ENCODE measurements at regions not wholly inside any gene's neighbourhood (a gene's known extent, or its start where the extent isn't known, plus 50 kb on each side); places are given as distances from the start of the nearest gene placed in this dataset.

DNA sequence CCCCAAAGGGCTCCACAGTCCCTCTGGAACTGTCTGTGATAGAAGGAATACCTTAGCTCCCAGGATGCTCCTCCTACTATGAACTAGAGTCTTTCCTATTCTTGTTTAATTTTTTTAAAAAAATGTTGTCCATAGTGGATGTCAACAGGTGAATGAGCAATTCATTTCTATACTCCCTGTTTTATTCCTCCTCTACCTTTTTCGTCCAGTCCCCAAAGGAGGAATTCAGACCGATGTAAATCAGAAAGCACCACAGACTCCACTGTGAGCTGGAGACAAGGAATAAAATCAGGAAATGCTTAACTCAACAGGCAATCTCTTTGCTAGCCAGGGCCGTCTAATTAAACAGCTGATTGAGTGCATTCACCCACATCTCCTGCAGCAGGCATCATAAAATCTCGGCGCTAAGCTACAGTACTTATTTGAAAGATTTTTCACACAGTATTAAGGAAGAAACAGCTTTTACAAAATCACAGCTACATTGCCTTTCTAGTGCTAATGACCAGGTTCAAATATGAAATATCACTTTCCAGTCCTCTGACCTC is 381.6 kb downstream of the SIPA1L2 start:
- DNase-seq (ENCODE audit: low read depth), result no peak

DNA sequence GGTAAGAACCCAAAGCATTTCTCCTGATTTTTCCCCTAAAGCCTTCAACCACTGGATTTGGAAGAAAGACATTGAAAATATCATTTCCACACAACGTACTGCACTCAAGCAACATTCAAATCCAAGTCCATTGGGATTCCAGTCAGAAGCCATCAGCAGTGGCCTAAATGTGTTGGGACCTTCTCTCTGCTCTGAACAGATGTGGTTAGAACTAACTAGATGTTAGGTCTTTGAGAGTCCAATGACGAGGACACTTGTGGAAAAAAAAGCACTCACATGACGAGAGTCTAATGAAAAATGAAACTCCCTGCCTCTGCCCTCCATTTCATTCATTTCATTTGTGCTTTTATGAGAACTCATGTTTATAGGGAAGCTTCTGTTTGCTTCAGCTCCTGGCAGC is 382.3 kb downstream of the SIPA1L2 start:
- no peak for DNase-seq (ENCODE audit: low read depth)

DNA sequence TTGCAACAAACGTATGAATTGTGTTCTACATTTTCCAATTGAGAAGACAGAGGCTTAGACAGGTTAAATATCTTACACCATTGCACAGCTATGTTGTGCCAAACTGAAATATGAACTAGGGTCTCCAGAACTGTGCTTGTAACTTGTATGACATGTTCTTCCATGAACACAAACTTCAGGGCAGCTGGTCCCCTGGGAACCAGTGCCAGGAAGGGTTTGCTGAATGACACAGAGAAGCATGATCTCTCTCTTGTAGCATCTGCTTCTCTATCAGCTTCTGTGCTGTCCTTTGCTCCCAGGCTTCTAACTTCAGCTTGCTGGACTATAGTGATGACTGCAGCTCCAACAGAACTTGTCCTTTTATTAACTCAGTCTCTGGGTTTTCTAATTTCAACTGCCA is 385.5 kb downstream of the SIPA1L2 start:
- DNase-seq (ENCODE audit: low read depth), result no peak

DNA sequence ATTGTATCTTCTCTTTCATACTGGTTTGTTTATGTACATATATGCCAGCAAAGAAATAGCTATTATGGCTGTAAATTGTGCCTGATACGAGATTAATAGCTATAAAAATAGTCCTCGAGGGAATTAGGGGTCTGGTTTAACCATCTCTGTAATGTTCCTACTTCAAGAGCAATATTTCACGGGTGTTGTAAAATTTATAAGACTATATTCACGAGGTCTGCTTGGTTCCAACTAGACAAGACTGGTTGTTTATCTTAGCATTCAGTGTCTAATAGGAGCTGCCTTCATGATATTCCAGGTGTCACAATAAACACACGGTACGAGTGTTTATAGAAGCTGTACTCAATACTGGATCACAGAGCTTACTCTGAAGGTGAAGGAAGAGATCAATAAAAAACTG is 389.9 kb downstream of the SIPA1L2 start:
- no peak for DNase-seq (ENCODE audit: low read depth)

DNA sequence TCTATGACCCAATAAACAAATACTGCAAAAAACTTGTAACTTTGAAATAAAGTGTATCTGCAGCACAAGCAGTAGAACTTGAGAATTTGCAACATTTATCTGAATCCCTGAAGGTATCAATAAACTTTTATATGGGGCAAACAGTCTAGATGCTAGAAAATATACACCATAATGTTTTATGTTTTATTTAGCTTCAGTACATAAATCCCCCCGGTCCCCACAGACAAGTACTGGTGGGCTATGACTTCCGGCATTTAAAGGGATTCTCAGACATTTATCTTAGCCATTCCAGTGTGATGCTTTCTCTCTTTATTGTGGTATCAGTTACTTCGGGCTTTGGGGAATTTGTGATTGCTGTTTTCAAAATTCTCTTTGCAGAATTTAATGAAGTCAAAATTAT is 390.4 kb downstream of the SIPA1L2 start:
- DNase-seq (ENCODE audit: low read depth), result no peak

DNA sequence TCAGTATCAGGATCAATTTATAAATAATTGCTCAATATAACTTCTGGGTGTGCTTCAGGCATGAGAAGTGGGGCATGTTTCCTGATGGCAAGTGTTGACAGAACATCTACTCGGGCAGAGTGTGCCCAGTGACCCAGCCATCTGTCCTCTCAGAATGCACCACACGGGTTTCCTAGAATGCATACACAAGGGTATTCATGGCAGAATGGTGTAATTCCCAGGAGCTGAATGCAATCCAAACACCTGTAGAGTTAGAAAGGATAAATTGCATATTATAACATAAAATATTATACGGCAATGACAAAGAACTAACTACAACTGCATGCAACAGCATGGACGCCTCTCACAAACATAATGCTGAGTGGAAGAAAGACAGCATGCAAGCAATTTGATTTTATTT is 391.9 kb downstream of the SIPA1L2 start:
- no peak for DNase-seq (ENCODE audit: low read depth)

DNA sequence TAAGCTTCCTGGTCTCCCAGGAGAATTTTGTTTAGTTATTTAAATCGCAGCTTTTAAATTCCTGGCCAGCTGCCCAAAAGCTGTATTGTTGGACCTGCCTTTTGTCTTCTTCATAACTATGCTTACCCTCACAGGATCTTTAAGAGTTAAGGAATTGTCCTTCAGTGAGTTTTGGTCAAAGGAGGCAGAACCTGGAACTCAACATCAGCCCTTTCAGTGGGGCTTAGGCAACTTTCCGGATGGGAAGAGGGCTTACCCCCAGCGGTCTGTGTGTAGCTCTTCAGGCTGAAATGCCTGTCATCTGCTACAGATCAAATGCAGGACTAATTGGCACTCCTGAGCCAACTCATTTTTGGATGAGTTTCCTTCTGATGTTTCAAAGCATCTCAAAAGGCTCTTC is 402.6 kb downstream of the SIPA1L2 start:
- peak; percentile 29 for DNase-seq (ENCODE audit: low read depth)

DNA sequence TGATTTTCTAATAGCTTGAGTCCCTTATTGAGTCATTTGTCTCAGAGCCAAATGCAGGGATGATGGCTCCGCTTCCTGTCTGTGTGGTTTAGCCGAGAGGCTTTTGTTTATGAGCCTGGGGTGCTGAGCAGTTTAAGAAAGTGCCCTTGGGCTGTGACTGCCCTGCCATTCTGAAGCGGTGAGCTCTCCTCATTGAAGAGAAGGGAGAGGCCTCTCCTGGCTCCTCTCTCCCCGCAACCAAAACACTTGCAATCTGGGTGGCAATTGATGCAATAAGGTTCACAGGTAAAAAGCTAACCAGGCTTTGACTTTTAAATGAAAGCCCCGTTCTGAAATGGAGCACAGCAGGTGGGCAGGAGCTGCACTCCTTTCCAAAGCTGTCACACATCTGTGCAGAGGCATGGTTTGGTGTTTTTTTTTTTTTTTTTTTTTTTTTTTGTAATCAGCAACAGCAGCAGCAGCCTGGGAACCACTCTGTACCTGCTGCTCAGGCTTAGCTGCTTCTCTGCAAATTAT is 403.7 kb downstream of the SIPA1L2 start:
- DNase-seq (ENCODE audit: low read depth), result peak; percentile 72

DNA sequence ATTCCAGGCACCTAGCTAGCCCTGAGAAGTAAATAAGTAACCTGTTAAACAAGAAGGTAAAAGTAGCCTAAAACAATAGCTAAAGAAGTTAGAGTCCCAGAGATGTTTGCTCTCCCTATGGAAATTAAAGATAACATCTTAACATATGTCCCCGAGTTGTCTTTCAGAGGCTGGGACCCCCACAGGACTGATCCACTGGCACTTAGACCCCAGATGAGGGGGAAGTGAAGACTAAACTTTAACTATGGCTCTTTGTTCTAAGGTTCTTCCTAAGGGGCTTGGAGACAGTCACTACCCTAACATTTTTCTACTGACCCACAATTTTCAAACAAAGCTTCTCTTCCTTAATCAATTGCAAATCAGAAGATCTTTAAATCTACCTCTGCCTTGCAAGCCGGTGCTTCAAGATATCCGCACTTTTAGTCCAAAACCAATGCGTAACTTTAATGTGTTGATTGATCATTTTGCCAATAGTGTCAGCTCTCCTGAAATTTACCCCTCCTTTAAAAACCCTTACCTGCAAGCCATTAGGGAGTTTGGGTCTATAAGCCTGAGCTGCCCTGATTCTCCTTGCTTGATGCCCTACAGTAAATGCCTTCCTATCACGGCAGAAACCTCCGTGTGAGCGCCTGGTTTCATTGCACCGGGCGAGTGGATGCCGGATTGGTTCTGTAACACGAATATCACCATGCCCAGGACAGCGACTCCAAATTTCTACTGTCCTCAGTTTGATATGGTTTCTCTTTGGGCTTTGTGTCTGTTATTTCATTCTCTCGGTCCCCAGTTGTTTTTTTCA is 404.4 kb downstream of the SIPA1L2 start:
- DNase-seq (ENCODE audit: low read depth), result no peak

DNA sequence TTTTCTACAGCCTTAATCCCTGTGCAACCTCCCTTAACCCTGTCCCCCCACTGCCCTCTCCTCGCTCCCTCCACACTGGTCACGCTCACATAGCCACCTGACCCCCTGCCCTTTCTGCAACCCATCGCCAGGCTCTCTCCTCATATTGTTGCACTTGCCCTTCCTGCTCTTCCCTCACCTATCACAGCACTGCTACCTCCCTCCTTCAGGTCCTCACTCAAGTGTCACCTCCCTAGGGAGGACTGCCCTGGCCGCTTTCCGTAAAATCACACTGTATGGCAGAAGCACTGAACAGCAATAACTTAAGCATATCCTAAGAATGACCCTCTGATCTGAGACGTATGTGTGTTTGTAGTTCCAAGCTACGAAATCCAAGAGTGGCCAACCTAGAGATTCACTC is 406.0 kb downstream of the SIPA1L2 start:
- no peak for DNase-seq (ENCODE audit: low read depth)

DNA sequence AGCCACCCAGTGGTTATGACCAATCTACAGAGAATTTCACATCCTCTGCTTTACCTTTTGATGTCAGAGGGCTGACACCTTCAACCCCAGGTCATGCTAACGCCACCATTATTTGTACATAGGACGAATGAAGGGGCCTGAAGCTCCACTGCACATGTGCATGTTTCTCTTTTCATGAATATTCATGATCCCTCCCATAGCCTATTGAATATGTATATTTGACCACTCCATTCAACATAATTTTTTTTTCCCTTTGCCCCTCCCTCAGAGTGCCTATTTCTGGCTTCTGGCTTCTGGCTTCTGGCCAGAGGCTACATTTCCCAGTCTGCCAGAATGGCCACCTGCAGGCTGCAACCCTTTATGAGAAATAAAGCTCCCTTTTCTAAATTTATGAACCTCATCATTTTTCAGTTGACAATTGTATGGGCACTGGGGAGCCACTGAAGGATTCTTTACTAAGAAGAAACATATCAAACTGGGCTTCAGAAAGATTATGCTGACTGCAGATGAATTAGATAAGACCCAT is 406.7 kb downstream of the SIPA1L2 start:
- no peak for DNase-seq (ENCODE audit: low read depth)

DNA sequence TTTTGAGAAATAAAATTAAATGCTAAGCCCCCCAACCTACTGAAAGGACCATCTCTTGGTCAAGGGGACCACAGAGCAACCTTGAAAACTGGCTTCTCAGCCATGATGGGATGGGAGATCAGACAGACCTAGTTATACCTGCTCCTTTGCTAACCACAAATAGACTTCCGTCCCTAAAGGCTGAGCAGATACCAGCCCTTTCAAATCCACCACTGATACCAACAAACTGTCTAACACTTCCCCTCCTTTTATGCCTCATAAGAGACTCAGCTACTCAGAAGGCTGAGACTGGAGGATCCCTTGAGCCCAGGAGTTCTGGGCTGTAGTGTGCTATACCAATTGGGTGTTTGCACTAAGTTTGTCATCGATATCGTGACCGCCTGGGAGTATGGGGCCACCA is 407.3 kb downstream of the SIPA1L2 start:
- no peak for DNase-seq (ENCODE audit: low read depth)

DNA sequence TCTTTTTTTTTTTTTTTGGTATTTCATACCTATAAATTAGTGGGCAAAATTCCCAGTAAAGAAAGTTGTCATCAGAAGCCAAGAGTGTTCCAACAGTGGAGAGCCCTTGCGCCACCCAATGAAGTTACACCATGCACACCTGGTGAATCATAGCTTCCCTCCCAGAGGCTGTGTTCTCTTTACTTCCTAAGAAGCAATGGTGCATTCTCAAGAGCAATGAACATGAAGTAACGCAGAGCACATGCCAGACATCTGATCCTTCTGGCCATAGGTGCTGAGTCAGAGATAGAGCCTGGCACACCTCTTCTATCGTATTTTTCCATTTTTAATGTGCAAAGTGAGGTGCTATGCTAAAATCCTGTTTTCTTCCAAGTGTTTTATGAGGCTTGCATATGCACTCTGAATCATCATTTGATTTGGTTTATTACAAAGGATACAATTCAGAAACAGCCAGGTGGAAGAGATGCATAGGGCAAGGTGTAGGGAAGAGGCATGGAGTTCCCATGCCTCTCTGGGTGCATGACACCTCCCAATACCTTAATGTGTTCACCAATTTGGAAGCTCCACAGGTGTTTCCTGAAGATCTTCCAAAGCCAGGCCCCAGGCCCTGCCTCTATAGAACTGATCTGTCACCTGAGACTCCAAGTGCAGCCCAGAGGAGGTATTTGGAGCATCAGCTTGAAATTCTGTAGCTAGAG is 408.0 kb downstream of the SIPA1L2 start:
- DNase-seq (ENCODE audit: low read depth), result no peak

DNA sequence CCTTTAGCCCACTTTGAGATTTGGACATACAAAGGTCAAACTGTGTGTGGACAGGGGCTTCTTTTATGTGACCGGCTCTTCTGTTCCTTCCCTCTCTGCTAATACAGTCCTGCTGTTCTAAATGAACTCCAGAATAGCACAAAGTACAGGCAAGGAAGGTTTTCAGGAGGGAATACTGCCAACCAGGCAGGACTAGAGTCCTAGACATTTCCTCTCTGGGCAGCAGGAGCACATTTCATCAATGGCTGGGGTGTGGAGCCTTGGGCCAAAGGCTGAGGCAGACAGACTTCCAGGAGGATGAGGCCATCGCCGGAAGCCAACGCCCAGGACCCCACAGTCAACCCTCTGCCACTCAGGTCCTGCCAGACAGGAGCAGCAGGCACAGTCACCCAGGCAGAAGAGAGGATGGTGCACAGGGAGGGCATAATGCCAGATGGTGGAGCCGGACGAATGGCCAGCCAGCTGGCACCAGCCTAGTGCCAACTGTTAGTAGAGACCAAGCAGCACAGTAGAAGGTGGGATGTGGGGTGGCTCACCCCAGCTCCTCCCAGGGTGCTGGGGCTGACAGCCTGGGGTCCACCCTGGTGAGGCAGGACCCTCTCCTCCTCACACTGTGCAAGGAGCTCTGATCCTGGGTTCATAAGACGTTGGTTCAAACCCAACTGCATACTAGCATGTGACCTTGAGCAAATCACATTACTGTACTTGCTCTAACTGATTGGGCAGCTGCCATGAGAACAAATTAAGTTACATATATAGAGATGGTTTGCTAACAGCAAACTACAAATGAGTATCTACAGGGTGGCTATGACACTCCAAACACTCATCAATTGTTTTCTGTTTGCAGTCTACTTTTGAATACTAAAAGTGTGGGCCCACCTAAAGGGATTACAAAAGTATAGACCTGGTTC is 410.7 kb downstream of the SIPA1L2 start:
- DNase-seq (ENCODE audit: low read depth), result no peak

DNA sequence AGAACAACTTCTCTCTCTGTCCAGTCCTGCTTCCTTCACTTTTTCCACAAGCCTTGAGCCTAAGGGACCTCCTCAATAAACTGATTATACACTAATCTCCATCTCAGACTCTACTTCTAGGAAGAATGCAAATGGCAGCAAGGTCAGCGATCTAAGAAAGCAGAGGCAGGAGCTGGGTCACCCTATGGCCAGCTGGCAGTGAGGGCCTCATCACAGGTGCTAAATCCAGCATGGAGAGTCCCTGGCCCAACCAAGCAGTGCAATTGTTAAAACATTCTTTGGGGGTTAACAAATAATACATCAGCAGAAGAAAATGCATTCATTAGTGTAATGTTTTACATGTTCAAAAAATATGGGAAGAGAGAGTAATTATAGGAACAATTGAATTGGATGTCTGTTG is 416.0 kb downstream of the SIPA1L2 start:
- DNase-seq (ENCODE audit: low read depth), result no peak

DNA sequence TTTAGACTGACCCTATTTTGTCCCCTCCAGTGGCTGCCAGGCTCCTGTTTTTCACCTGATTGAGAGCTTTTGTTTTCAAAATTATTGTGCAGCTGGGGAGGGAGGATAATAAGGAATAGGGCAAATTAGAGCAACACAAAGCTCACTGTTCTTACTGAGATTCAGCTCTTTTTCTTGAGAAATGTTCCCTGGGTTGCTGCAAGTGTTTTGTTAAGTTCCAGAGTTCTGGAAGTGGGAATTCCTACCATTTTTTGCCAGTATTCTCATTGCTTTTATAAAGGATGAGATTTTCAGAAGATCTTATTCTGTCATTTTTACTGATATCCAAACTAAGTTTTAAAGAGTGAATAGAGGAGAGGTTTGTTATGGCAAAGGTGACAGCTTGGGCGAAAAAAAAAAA is 417.7 kb downstream of the SIPA1L2 start:
- no peak for DNase-seq (ENCODE audit: low read depth)

DNA sequence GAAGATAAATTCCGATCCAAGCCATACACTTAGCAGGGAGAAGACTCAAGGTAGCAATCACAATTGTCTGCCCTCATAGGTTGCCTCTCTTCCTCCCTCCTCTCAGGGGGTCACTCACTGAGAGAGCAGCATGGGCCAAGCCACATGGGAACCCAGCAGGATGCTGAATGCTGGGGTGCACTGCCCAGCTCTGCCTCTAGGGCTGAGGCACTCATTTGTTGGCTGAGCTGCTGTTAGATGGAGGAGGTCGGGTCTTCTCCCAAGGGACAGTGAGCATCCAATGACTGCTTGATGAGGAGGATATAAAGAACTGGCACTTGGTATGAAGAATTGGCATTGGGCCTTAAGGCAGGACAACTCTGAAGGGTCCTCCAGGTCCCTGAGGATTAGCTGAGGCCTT is 418.8 kb downstream of the SIPA1L2 start:
- no peak for DNase-seq (ENCODE audit: low read depth)

DNA sequence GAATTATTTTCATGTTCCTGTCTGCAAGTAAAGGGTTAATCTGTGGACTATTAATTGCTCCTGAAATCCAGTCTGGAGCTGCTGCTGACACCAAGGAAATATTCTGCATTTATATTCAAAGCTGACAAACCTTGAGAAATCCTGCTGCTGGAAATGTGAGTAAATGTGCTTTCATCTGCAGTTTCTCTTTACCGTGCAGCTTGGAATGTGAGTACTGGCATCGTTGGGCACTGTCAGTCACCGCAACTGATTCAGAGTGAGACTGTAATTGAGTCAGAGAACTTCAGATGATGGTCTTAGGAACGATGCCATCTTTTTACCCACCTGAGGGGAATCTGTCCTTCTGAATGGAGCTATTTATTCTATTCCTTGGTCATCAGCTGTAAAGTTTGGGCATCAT is 420.6 kb downstream of the SIPA1L2 start:
- DNase-seq (ENCODE audit: low read depth), result no peak

DNA sequence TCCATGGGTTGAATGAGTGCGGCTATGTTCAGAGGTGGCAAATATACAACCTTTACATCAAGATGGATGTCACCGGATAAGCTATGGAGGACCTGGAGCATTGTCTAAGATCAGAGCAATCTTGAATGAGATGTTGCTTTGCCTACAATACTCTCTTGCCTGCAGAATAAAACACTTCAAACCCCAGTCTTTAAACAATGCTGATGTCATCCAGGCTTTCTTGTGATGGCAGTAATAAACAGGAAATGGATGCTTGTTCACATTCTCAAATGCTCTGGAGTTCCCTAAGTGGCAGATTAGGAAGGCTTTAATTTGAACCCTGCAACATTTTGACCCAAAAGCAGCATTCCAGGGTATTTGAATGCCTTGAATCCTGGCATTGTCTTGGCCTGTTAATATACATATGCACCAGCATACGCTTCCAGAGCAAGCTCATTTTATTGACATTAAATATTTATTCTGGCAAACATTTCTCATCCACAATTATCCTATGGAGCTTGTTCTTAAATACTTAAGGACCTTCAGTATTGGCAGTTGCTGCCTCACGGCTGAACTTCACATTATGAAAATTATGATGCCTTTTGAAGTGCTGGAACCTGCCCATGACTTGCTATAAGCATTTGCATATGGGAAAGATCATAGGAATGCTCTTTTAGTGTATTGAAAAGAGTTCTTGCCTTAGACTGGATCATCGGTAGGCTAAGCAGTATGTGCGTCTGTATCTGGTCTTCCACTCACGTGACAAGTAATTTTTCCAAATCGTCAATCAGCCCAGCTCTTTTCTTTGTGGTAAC is 422.7 kb downstream of the SIPA1L2 start:
- no peak for DNase-seq (ENCODE audit: low read depth)

DNA sequence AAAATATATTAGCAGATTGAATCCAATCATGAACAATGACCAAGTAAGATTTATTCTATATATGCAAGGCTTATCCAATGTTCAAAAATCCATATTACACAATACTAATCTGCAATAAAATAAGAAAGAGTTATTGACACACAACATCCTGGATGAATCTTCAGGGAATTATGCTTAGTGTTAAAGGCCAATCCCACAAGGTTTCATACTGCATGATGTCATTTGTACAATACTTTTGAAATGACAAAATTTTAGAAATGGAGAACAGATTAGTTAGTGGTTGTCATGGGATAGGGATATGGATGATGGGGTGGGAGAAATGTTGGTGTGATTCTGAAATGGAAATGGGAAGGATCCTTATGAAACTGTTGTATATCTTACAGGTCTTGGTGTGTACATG is 425.7 kb downstream of the SIPA1L2 start:
- peak; percentile 12 for DNase-seq (ENCODE audit: low read depth)

DNA sequence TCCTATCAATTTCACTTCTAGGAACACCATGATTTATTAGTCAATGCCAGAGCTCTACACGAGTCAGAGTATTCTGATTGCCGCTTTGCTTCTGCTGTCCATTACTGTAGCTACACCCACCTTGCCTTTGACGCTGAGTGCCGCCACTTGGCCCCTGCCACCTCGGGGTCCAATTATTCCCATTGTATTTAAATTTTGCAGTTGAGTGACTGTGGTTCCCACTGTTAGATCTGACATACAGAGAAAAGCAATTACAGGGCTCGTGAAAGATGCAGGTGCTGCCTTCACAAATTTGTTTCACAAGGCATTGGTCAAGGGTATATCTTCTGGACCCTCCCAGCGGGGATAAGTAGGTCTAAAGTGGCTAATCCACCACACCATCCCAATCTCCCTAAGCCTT is 428.9 kb downstream of the SIPA1L2 start:
- no peak for DNase-seq (ENCODE audit: low read depth)
